ENCODE measurements at regions not wholly inside any gene's neighbourhood (a gene's known extent, or its start where the extent isn't known, plus 50 kb on each side); places are given as distances from the start of the nearest gene placed in this dataset.

- no peak for TF ChIP-seq CTCF (IDR thresholded peaks at IDR 0.05; ENCODE audit: low read depth, low read length)
- no peak for TF ChIP-seq EZH2phosphoT487 (IDR thresholded peaks at IDR 0.05; ENCODE audit: low read depth)
Observed at GRCh38 chr20:11379257-11380011, 538.3 kb upstream of the BTBD3 start.

Measured in OCI-LY3 (cell line).